WTC11 (cell line): ENCODE measurements at regions not wholly inside any gene's neighbourhood (a gene's known extent, or its start where the extent isn't known, plus 50 kb on each side); places are given as distances from the start of the nearest gene placed in this dataset.

Source experiments
- ATAC-seq: fragments of 200-7000 bp; cut with Tn5 transposase; 2 replicates; pipeline ENCODE4 v1.10.0; 2021; ENCODE audit warnings: mild to moderate bottlenecking, moderate library complexity
- CTCF ChIA-PET: fragments of 300-600 bp; sonication (Branson Sonifier 250); formaldehyde crosslinking; loops from one replicate; lab custom pipeline; 2021; ENCODE audit warnings: antibody characterized with exemption; lab: Charles Lee
- POLR2A ChIA-PET: fragments of 350-600 bp; sonication (Branson Sonifier 250); formaldehyde crosslinking; loops from one replicate; lab custom pipeline; 2021; ENCODE audit warnings: antibody characterized with exemption; lab: Charles Lee
- DNase-seq: peaks from one replicate; pipeline ENCODE4 v3.0.0; 2021; ENCODE audit warnings: low spot score
- H3K27ac Mint-ChIP-seq: 2 replicates; pipeline ENCODE4 v1.8.0; 2021; ENCODE audit warnings: mixed read lengths
- H3K27me3 Mint-ChIP-seq: 2 replicates; pipeline ENCODE4 v1.8.0; 2021; ENCODE audit warnings: low read depth, mild to moderate bottlenecking, moderate library complexity, mixed read lengths
- H3K36me3 Mint-ChIP-seq: 2 replicates; pipeline ENCODE4 v1.8.0; 2021; ENCODE audit warnings: mixed read lengths
- H3K4me1 Mint-ChIP-seq: 2 replicates; pipeline ENCODE4 v1.8.0; 2022; ENCODE audit warnings: mixed read lengths
- H3K4me3 Mint-ChIP-seq: 2 replicates; pipeline ENCODE4 v1.8.0; 2021; ENCODE audit warnings: mild to moderate bottlenecking, moderate library complexity, mixed read lengths
- H3K9me3 Mint-ChIP-seq: 2 replicates; pipeline ENCODE4 v1.8.0; 2021; ENCODE audit warnings: mixed read lengths
- AFF4 ChIP-seq: sonication (generic); formaldehyde crosslinking; IDR thresholded peaks from 2 replicates; pipeline ENCODE4 v1.8.1; 2023; ENCODE audit warnings: mild to moderate bottlenecking, missing genetic modification reagents, borderline replicate concordance
- CREM ChIP-seq: sonication (generic); formaldehyde crosslinking; IDR thresholded peaks from 2 replicates; pipeline ENCODE4 v1.8.1; 2022; ENCODE audit warnings: mild to moderate bottlenecking, missing genetic modification reagents, moderate library complexity
- ETV6 ChIP-seq: sonication (generic); formaldehyde crosslinking; IDR thresholded peaks from 2 replicates; pipeline ENCODE4 v1.8.1; 2022; ENCODE audit warnings: mild to moderate bottlenecking, missing genetic modification reagents
- HMGA2 ChIP-seq: fragments of 250-450 bp; sonication (Bioruptor Pico); IDR thresholded peaks from 2 replicates; pipeline ENCODE4 v1.4.0; 2021; ENCODE audit warnings: mild to moderate bottlenecking, moderate library complexity
- MYBL2 ChIP-seq: sonication (generic); formaldehyde crosslinking; IDR thresholded peaks from 2 replicates; pipeline ENCODE4 v1.8.1; 2023; ENCODE audit warnings: mild to moderate bottlenecking, moderate library complexity, missing genetic modification reagents
- NFATC4 ChIP-seq: fragments of 250-450 bp; sonication (Bioruptor Pico); IDR thresholded peaks from 2 replicates; pipeline ENCODE4 v1.9.0; 2021; ENCODE audit warnings: mild to moderate bottlenecking
- PRRX2 ChIP-seq: fragments of 250-450 bp; sonication (Bioruptor Pico); IDR thresholded peaks from 2 replicates; pipeline ENCODE4 v1.8.0; 2021; ENCODE audit warnings: mild to moderate bottlenecking
- SMAD4 ChIP-seq: sonication (generic); formaldehyde crosslinking; IDR thresholded peaks from 2 replicates; pipeline ENCODE4 v1.8.0; 2022; ENCODE audit warnings: mild to moderate bottlenecking, missing genetic modification reagents
- SOX15 ChIP-seq: fragments of 250-450 bp; sonication (Bioruptor Pico); IDR thresholded peaks from 2 replicates; pipeline ENCODE4 v1.9.0; 2021; ENCODE audit warnings: mild to moderate bottlenecking
- USF1 ChIP-seq: sonication (generic); formaldehyde crosslinking; IDR thresholded peaks from 2 replicates; pipeline ENCODE4 v1.8.0; 2022; ENCODE audit warnings: mild to moderate bottlenecking, missing genetic modification reagents
- ZNF219 ChIP-seq: sonication (generic); formaldehyde crosslinking; IDR thresholded peaks from 2 replicates; pipeline ENCODE4 v1.8.0; 2023; ENCODE audit warnings: missing genetic modification reagents, mild to moderate bottlenecking, borderline replicate concordance
- ZNF263 ChIP-seq: sonication (generic); formaldehyde crosslinking; IDR thresholded peaks from 2 replicates; pipeline ENCODE4 v1.8.1; 2022; ENCODE audit warnings: low read depth, mild to moderate bottlenecking, moderate library complexity, missing genetic modification reagents
- TF ChIP-seq, protein P1 (sequence below): fragments of 200-600 bp; IDR thresholded peaks from 2 replicates; pipeline ENCODE4 v1.8.0; 2022; ENCODE audit warnings: antibody characterized with exemption
- TF ChIP-seq, protein P2 (sequence below): fragments of 250-450 bp; sonication (Bioruptor Pico); IDR thresholded peaks from 2 replicates; pipeline ENCODE4 v2.1.2; 2022; ENCODE audit warnings: mild to moderate bottlenecking, moderate library complexity

DNA sequence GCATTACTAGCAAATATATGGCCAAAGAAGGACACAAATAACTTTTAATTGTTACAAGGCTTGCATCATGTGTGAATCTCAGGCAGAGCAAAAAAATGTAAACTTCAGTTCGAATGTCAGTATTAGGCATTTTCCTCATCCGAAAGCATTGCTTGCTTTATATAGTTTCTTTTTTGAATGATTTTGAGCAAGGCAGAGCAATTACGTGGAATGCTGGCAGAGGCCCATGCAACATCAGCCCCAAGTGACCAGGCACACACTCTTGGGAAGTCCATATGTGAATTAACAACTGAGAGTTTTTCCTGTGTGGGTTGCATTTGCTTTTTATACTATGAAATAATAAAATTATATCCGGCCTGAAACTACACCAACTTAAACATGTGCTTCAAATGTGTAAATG, 274.8 kb downstream of the PTPRC start:
- H3K9me3 Mint-ChIP-seq = peaks cover 6% of the 10 kb centered on the region; the same call in 1 of the 2 replicates

DNA sequence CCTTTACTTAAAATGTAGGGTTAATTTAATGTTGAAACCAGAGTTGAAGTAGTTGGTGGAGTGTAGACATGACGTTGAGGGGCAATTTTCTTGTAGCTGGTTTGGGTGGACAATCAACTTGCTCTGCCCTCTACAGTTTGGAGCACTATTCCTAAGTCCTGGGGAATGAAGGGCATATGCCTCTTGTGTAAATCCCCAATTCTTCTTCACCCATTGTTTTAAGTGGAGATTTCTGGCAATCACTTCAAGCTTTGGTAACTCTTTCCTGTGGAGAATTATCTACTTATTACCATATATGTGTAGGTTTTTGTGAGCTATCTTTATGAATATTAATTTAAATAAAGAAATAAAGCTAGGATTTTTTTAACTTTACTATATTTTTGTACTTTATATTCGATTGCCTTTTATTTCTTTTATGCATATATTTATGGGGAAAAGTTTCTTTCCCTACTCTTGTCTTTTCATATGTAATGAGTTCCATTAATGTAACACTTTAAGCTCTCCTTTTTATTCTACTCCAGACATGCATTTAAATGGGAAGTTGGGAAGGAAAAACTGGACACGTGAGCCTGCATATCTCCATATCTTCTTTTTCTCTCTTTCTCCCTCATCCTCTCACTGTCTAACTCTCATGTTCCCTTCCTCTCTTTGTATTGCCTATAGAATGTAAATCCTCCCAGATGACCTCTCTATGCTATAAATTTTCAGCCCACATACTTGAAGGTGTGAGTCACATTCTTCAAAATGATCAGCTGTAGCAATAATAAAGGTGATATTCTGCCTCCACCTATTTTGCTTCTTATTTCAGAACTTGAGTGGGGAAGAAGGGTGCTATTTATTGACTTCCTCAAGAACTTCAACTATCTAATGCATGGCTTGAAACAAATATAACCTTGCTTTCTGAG, 276.7 kb downstream of the PTPRC start:
- Mint-ChIP-seq H3K4me1 (peaks cover 12% of the 10 kb centered on the region), H3K9me3 (peaks cover 6% of the 10 kb centered on the region; the same call in 1 of the 2 replicates), H3K27ac (no peak overlapping the region; the same call in 1 of the 2 replicates), H3K27me3 (no peaks in the 10 kb centered on the region), H3K4me3 (no peak overlapping the region)
- ATAC-seq (no peak), DNase-seq (no peak)
- POLR2A ChIA-PET = no interaction called here
- CTCF ChIA-PET = no interaction called here
- TF ChIP-seq, protein P1, sequence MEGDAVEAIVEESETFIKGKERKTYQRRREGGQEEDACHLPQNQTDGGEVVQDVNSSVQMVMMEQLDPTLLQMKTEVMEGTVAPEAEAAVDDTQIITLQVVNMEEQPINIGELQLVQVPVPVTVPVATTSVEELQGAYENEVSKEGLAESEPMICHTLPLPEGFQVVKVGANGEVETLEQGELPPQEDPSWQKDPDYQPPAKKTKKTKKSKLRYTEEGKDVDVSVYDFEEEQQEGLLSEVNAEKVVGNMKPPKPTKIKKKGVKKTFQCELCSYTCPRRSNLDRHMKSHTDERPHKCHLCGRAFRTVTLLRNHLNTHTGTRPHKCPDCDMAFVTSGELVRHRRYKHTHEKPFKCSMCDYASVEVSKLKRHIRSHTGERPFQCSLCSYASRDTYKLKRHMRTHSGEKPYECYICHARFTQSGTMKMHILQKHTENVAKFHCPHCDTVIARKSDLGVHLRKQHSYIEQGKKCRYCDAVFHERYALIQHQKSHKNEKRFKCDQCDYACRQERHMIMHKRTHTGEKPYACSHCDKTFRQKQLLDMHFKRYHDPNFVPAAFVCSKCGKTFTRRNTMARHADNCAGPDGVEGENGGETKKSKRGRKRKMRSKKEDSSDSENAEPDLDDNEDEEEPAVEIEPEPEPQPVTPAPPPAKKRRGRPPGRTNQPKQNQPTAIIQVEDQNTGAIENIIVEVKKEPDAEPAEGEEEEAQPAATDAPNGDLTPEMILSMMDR = no peak
- TF ChIP-seq NFATC4 (CRISPR knock-in tag) (no peak), ZNF263 (CRISPR knock-in tag) (no peak), SOX15 (CRISPR knock-in tag) (no peak), ZNF219 (CRISPR knock-in tag) (no peak), ETV6 (CRISPR knock-in tag) (no peak), SMAD4 (CRISPR knock-in tag) (no peak), CREM (no peak), USF1 (CRISPR knock-in tag) (no peak), HMGA2 (CRISPR knock-in tag) (no peak), PRRX2 (CRISPR knock-in tag) (no peak)
- TF ChIP-seq, protein P2, sequence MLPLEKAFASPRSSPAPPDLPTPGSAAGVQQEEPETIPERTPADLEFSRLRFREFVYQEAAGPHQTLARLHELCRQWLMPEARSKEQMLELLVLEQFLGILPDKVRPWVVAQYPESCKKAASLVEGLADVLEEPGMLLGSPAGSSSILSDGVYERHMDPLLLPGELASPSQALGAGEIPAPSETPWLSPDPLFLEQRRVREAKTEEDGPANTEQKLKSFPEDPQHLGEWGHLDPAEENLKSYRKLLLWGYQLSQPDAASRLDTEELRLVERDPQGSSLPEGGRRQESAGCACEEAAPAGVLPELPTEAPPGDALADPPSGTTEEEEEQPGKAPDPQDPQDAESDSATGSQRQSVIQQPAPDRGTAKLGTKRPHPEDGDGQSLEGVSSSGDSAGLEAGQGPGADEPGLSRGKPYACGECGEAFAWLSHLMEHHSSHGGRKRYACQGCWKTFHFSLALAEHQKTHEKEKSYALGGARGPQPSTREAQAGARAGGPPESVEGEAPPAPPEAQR (CRISPR knock-in tag) = no peak
- TF ChIP-seq, all 79 proteins: peak for 0
- H3K36me3 Mint-ChIP-seq = no peaks in the 10 kb centered on the region

More for the DNA sequence above, 274.8 kb downstream of the PTPRC start:
- Mint-ChIP-seq H3K27ac (no peak overlapping the region), H3K36me3 (no peaks in the 10 kb centered on the region), H3K4me1 (peaks cover 4% of the 10 kb centered on the region; the same call in 1 of the 2 replicates), H3K4me3 (no peak overlapping the region), H3K27me3 (no peaks in the 10 kb centered on the region)
- ChIA-PET POLR2A (no interaction called here), CTCF (no interaction called here)
- no peak for ATAC-seq
- DNase-seq = no peak
- TF ChIP-seq AFF4 (no peak), SMAD4 (CRISPR knock-in tag) (no peak)

- ATAC-seq = no peak
These were observed 278.4 kb downstream of the PTPRC start for GRCh38 chr1:198917226-198917625.

More at GRCh38 chr1:198917226-198917625, 278.4 kb downstream of the PTPRC start:
- Mint-ChIP-seq H3K36me3 (no peaks in the 10 kb centered on the region), H3K27ac (no peak overlapping the region), H3K27me3 (no peaks in the 10 kb centered on the region)
- CTCF ChIA-PET = no interaction called here
- TF ChIP-seq MYBL2 (CRISPR knock-in tag) = no peak
- TF ChIP-seq, all 79 proteins: peak for 0
- Mint-ChIP-seq H3K4me3 (no peak overlapping the region), H3K4me1 (peaks cover 12% of the 10 kb centered on the region), H3K9me3 (no peaks in the 10 kb centered on the region)
- POLR2A ChIA-PET = no interaction called here
- no peak for DNase-seq
